A673 (cell line): ENCODE measurements at regions not wholly inside any gene's neighbourhood (a gene's known extent, or its start where the extent isn't known, plus 50 kb on each side); places are given as distances from the start of the nearest gene placed in this dataset.

ENCODE experiments used
- BruUV-seq: library from RNA; stranded (reverse); fragments of 400-500 nt; replicated peaks from 2 replicates; lab custom pipeline; 2021; lab: Mats Ljungman, UMichigan
- CTCF ChIA-PET: fragments of 300-600 bp; sonication (Branson Sonifier 250); formaldehyde crosslinking; loops from one replicate; lab custom pipeline; 2022; ENCODE audit warnings: antibody characterized with exemption; lab: Charles Lee
- POLR2A ChIA-PET: fragments of 300-600 bp; sonication (Branson Sonifier 250); formaldehyde crosslinking; loops from one replicate; lab custom pipeline; 2022; ENCODE audit warnings: antibody characterized with exemption; ENCODE audit not compliant: low non-redundant PET; lab: Charles Lee
- DNase-seq: peaks from one replicate; pipeline ENCODE4 v3.0.0-alpha.2; 2015; ENCODE audit warnings: low spot score
- H3K27ac ChIP-seq: fragments of 200-600 bp; sonication (generic); 2 replicates; pipeline ENCODE4 v1.5.1; 2016; ENCODE audit warnings: mixed run types, low read depth, mild to moderate bottlenecking, mixed read lengths, antibody characterized with exemption, low read length; ENCODE audit not compliant: poor library complexity, severe bottlenecking
- H3K27me3 ChIP-seq: fragments of 200-600 bp; sonication (generic); replicated peaks from 2 replicates; pipeline ENCODE4 v1.6.1; 2017; ENCODE audit warnings: mixed run types, low read depth, mild to moderate bottlenecking, mixed read lengths, antibody characterized with exemption, low read length; ENCODE audit not compliant: insufficient read depth, poor library complexity
- H3K36me3 ChIP-seq: fragments of 200-600 bp; sonication (generic); 2 replicates; pipeline ENCODE4 v1.6.1; 2016; ENCODE audit warnings: mixed run types, mild to moderate bottlenecking, mixed read lengths, antibody characterized with exemption, low read length; ENCODE audit not compliant: insufficient read depth, poor library complexity, severe bottlenecking
- H3K4me1 ChIP-seq: fragments of 200-600 bp; sonication (generic); 2 replicates; pipeline ENCODE4 v1.6.1; 2017; ENCODE audit warnings: mixed run types, mild to moderate bottlenecking, mixed read lengths, antibody characterized with exemption, low read length; ENCODE audit not compliant: insufficient read depth, poor library complexity, severe bottlenecking
- H3K4me3 ChIP-seq: fragments of 200-600 bp; sonication (generic); 2 replicates; pipeline ENCODE4 v1.5.1; 2016; ENCODE audit warnings: low read depth, mixed run types, mild to moderate bottlenecking, mixed read lengths, low read length; ENCODE audit not compliant: poor library complexity, severe bottlenecking
- H3K9me3 ChIP-seq: fragments of 200-600 bp; sonication (generic); 2 replicates; pipeline ENCODE4 v1.6.1; 2016; ENCODE audit warnings: mixed run types, low read depth, mild to moderate bottlenecking, mixed read lengths, antibody characterized with exemption, low read length; ENCODE audit not compliant: poor library complexity, severe bottlenecking
- EZH2 ChIP-seq: fragments of 200-600 bp; sonication (generic); IDR thresholded peaks from 2 replicates; pipeline ENCODE4 v1.6.1; 2017; ENCODE audit warnings: borderline replicate concordance, low read depth, mild to moderate bottlenecking, mixed read lengths, antibody characterized with exemption, low read length; ENCODE audit not compliant: poor library complexity, severe bottlenecking
- intact Hi-C: fragments of 100-400 bp; cut with micrococcal nuclease; formaldehyde crosslinking; loops from one replicate; pipeline ENCODE4 v1.10.0; 2022; ENCODE audit not compliant: unreplicated experiment
- TF ChIP-seq, protein P1 (sequence below): fragments of 300-800, 200-600 bp; sonication (generic); conservative IDR thresholded peaks from 2 replicates; pipeline ENCODE4 v1.5.1; 2017; ENCODE audit warnings: low read depth, mild to moderate bottlenecking, antibody characterized with exemption, low read length, moderate library complexity, mixed read lengths

DNA sequence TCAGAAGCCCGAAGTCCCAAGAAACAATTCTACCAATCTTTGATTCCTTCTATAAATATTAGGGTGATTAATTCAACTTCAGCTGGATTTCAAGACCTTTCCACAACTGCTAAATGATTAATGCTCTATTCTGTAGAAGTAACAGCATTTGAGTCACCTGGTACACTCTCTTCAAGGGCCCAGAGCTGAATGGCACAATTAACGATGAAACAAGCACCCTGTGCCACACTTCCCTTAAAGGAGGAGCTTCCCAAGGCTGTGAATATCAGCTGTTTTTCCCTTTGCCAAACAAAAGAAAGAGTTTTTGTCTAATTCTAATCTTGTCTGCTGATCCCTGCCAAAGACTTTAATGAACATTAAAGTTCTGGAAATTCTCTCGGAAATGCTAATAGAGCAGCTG is 56.0 kb downstream of the BOD1L2 start:
- H3K4me1 ChIP-seq: no peaks in the 10 kb centered on the region
- no TSS peak for BruUV-seq
- peaks cover 27% of the 10 kb centered on the region for H3K27me3 ChIP-seq
- no peak for DNase-seq
- no peaks in the 10 kb centered on the region for H3K9me3 ChIP-seq
- TF ChIP-seq, protein P1, sequence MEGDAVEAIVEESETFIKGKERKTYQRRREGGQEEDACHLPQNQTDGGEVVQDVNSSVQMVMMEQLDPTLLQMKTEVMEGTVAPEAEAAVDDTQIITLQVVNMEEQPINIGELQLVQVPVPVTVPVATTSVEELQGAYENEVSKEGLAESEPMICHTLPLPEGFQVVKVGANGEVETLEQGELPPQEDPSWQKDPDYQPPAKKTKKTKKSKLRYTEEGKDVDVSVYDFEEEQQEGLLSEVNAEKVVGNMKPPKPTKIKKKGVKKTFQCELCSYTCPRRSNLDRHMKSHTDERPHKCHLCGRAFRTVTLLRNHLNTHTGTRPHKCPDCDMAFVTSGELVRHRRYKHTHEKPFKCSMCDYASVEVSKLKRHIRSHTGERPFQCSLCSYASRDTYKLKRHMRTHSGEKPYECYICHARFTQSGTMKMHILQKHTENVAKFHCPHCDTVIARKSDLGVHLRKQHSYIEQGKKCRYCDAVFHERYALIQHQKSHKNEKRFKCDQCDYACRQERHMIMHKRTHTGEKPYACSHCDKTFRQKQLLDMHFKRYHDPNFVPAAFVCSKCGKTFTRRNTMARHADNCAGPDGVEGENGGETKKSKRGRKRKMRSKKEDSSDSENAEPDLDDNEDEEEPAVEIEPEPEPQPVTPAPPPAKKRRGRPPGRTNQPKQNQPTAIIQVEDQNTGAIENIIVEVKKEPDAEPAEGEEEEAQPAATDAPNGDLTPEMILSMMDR: no peak
- no peak for TF ChIP-seq EZH2
- H3K27ac ChIP-seq: no peak overlapping the region
- ChIA-PET CTCF (no interaction called here), POLR2A (no interaction called here)
- intact Hi-C loops: no loop called here
- no peak overlapping the region for H3K4me3 ChIP-seq
- H3K36me3 ChIP-seq: no peaks in the 10 kb centered on the region

DNA sequence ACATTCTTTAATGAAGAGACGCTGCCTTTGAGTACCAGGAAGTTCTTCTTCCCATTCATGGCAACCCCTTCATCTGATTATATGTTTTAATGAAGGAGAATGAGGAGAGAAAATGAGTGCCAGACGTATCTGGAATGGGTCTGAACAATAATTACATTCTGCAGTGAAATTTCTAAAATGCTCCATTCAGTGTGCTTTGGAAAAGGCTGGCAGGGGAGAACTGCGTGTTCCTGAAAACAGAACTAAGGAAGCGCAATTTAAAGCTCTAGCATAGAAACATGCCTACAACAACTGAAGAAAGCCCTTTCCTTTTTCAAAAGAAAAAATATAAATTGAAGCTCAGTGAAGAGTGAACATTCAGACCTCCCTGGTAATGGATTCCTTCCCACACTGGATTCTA is 58.8 kb downstream of the BOD1L2 start:
- no peaks in the 10 kb centered on the region for H3K9me3 ChIP-seq
- TF ChIP-seq EZH2: no peak
- TF ChIP-seq, protein P1: no peak
- BruUV-seq: no TSS peak
- H3K27me3 ChIP-seq: peaks cover 27% of the 10 kb centered on the region
- H3K4me3 ChIP-seq: no peak overlapping the region
- intact Hi-C loops: no loop called here
- ChIA-PET POLR2A (no interaction called here), CTCF (no interaction called here)
- no peaks in the 10 kb centered on the region for H3K36me3 ChIP-seq
- H3K4me1 ChIP-seq: peaks cover 6% of the 10 kb centered on the region
- no peak overlapping the region for H3K27ac ChIP-seq
- no peak for DNase-seq

DNA sequence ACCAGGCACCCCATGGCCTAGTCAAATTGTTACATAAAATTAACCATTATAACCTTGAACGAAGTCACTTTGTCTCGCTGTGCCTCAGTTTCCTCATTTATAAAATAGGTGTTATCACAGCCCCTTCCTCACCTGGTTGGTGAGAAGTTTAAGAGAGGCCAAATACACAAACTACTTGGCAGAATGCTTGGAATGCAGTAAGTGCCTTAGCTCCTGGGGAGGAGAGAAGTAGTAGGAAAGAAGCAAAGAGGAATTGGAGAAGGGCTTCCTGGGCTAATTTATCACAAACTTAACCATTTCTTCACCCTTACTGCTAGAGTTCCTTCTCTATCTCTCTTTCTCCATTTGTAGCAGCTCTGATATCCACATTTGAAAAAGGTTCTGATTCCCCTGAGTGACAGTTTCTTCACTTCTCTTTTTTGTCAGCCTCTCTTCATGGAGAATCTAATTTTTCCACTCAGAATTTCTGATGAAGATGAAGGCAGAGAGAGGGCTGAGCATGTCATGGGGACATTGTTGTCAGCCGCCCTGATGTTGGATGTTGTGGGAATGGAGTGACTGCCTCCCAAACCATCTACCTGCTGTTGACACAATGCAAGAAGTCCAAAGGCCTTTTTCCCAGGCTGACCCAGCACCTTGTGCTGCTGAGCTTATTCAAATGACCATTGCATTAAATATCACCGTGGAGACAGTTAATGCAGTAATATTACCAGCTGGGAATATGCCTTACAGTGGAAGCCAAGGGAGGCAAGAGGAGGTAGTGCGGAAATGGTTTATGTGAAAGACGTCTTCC is 60.4 kb downstream of the BOD1L2 start:
- intact Hi-C loops: no loop called here
- TF ChIP-seq, protein P1: no peak
- TF ChIP-seq EZH2: no peak
- no TSS peak for BruUV-seq
- Histone ChIP-seq H3K4me1 (peaks cover 6% of the 10 kb centered on the region), H3K27ac (no peak overlapping the region), H3K36me3 (no peaks in the 10 kb centered on the region), H3K4me3 (no peak overlapping the region), H3K9me3 (no peaks in the 10 kb centered on the region), H3K27me3 (peaks cover 16% of the 10 kb centered on the region)
- no peak for DNase-seq
- ChIA-PET CTCF (no interaction called here), POLR2A (no interaction called here)
